WI38 (cell line): ENCODE measurements at regions not wholly inside any gene's neighbourhood (a gene's known extent, or its start where the extent isn't known, plus 50 kb on each side); places are given as distances from the start of the nearest gene placed in this dataset.

Source experiments
- H3K4me3 ChIP-seq: 2 replicates; pipeline ENCODE4 v1.5.1; 2011; ENCODE audit warnings: low read depth, mild to moderate bottlenecking, control low read depth, low read length
- TF ChIP-seq, protein P1 (sequence below): IDR thresholded peaks from 2 replicates; pipeline ENCODE4 v1.5.1; 2012; ENCODE audit warnings: low read depth, mild to moderate bottlenecking, control low read depth, low read length

DNA sequence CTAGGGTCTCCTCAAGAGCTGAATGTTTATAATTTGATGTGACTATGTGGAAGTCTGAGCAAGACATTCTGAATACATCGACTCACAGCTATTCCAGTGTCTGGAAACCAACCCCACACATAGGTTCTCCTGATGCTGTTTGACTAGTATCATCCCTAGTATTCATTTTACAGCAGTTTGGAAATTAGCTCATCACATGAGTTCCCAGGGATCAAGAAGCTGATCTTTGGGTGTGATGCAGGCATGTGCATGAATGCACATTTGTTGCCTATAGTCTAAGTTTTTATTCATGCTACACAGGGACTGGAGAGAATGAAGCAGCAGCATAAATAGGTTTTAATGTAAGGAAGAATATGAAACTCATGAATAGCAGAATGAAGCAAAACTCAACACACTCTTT, 284.3 kb upstream of the SPRED2 start:
- TF ChIP-seq, protein P1, sequence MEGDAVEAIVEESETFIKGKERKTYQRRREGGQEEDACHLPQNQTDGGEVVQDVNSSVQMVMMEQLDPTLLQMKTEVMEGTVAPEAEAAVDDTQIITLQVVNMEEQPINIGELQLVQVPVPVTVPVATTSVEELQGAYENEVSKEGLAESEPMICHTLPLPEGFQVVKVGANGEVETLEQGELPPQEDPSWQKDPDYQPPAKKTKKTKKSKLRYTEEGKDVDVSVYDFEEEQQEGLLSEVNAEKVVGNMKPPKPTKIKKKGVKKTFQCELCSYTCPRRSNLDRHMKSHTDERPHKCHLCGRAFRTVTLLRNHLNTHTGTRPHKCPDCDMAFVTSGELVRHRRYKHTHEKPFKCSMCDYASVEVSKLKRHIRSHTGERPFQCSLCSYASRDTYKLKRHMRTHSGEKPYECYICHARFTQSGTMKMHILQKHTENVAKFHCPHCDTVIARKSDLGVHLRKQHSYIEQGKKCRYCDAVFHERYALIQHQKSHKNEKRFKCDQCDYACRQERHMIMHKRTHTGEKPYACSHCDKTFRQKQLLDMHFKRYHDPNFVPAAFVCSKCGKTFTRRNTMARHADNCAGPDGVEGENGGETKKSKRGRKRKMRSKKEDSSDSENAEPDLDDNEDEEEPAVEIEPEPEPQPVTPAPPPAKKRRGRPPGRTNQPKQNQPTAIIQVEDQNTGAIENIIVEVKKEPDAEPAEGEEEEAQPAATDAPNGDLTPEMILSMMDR: no peak

DNA sequence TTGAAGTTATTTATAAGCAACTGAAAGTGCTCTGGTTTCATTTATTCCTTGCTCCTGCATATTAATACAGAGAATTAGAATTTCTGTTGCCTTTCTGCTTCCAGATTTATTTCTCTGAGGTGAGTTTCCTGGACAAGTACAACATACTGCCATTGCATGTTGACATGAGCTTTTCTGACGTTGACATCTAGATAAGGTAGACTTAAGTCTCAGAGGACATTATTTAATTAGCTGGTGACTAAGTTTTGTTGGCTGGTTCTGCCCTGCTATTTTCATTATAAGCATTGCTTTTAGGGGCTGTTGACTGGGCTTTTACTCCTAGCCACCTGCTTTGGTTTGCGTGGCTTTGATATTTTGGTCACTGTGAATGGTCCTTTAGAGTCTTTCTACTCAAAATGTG, 282.9 kb upstream of the SPRED2 start:
- TF ChIP-seq, protein P1: no peak

More for the DNA sequence above, 284.3 kb upstream of the SPRED2 start:
- H3K4me3 ChIP-seq: no peak overlapping the region

DNA sequence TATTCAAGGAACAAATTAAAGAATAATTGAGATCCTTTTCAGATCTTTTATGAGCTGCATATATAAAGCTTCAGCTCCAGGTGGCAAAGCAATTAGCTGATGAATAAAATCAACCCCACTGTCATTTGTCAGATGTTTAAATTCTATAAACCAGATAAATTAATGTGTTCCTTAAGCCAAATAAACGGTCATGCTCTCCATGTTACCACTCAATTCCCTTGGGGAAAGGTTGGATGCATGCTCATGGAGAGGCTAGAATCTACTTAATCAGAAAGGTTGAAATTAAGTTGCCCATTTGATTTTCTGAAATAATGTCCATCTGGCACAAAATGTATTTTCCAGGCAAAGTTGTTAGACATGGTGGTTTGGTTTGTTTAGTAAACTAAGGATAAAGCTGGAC, 282.5 kb upstream of the SPRED2 start:
- TF ChIP-seq, protein P1: no peak
- H3K4me3 ChIP-seq: no peak overlapping the region

More for the DNA sequence above, 282.9 kb upstream of the SPRED2 start:
- no peak overlapping the region for H3K4me3 ChIP-seq

DNA sequence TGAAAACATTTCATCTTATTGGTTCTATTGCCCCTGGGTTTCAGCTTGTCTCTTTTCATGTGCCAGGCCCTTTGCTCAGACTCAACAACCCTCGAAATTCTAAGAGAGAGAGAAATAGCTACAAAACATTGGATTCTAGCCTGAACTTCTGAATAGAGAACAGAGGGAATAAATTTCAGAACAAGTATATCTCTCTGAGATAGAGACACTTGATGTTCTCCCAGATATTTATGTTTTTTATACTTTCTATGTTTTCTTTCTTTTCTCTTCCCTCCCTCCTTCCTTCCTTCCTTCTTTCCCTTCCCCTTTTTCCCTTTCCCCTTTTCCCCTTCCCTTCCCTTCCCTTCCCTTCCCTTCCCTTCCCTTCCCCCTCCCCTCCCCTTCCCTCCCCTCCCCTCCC, 279.5 kb upstream of the SPRED2 start:
- no peak overlapping the region for H3K4me3 ChIP-seq
- TF ChIP-seq, protein P1: no peak

DNA sequence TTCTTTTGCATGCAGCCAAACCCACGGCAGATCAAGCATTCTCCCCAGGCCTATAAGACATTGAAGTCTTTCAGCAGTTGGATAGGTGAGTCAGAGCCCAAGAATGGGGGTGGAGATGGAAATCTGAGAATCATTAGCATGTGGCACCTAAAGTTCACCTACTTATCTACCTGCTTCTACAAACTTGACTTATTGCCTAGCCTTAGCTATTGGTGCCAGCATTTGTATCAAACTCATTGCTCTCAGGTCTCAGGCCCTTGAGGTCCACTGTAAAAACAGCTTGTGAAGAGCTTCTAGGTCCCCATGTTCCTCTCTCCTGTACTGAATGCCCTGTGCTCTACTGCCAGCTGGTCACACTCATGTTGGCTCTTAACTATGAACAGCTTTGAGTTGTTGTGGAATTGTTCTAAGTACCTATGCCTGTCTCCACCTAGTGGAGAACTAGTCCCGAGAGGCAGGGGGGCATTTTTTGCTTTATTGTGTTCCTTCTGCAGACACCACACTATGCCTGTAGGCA, 278.4 kb upstream of the SPRED2 start:
- H3K4me3 ChIP-seq: no peak overlapping the region
- TF ChIP-seq, protein P1: peak; percentile 46

DNA sequence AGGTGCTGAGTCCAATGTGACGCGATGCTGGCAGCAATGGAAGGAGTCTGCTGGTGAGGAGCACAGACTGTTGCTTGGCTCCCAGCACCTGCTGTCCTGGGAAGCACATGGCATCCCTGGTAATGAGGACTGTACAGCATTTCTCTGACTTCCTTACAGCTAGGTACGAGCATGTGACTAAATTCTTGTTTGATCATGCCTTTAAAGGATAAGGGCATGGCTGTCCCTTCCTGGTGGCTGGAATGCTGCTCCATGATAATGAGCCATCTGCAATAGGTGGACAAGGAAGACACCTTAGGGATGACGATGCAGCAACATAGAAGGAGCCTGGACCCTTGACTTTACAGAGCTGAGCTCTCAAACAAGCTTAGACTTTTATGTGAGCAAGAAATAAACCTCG, 278.0 kb upstream of the SPRED2 start:
- no peak overlapping the region for H3K4me3 ChIP-seq
- TF ChIP-seq, protein P1: no peak

DNA sequence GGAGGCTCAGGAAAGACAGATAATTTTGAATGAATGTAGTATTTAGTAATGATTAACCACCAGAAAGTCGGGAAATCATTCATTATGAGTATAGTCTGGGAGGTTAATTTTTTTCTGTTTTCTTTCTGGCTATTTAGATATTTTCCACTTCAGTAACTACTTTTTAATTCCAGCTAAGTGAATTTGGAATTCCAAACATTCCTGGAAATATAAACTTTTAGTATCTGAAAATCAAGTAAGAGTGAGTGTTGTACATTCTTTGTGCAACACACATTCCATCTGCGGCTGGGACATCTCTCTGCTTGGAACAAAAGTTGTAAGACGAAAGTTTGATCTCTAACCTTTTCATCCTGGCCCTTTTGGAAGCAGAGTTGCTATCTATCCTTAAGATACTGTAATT, 275.7 kb upstream of the SPRED2 start:
- TF ChIP-seq, protein P1: no peak
- no peak overlapping the region for H3K4me3 ChIP-seq
